ENCODE measurements at regions not wholly inside any gene's neighbourhood (a gene's known extent, or its start where the extent isn't known, plus 50 kb on each side); places are given as distances from the start of the nearest gene placed in this dataset.

GRCh38 chr6:111979633-111980032 lies 74.3 kb upstream of the CCN6 start:
- no peak for TF ChIP-seq CTCF (IDR thresholded peaks at IDR 0.05; ENCODE audit: unreplicated experiment)
- Mint-ChIP-seq H3K4me1 (ENCODE audit: unreplicated experiment) (no peaks in the 10 kb centered on the region), H3K36me3 (ENCODE audit: low read depth, unreplicated experiment) (no peaks in the 10 kb centered on the region), H3K4me3 (ENCODE audit: unreplicated experiment) (peak overlapping the region; percentile 14), H3K27ac (ENCODE audit: unreplicated experiment) (no peak overlapping the region), H3K9me3 (ENCODE audit: unreplicated experiment) (no peaks in the 10 kb centered on the region), H3K27me3 (ENCODE audit: unreplicated experiment) (no peaks in the 10 kb centered on the region)
- DNase-seq (ENCODE audit: low spot score) = no peak

GRCh38 chr6:111980143-111980542 lies 73.8 kb upstream of the CCN6 start:
- no peak for TF ChIP-seq CTCF (IDR thresholded peaks at IDR 0.05; ENCODE audit: unreplicated experiment)
- H3K27me3 Mint-ChIP-seq (ENCODE audit: unreplicated experiment) = no peaks in the 10 kb centered on the region
- H3K27ac Mint-ChIP-seq (ENCODE audit: unreplicated experiment) = no peak overlapping the region
- H3K36me3 Mint-ChIP-seq (ENCODE audit: low read depth, unreplicated experiment) = no peaks in the 10 kb centered on the region
- no peak overlapping the region for H3K4me3 Mint-ChIP-seq (ENCODE audit: unreplicated experiment)
- DNase-seq (ENCODE audit: low spot score) = no peak
- H3K4me1 Mint-ChIP-seq (ENCODE audit: unreplicated experiment) = peaks cover 3% of the 10 kb centered on the region
- no peaks in the 10 kb centered on the region for H3K9me3 Mint-ChIP-seq (ENCODE audit: unreplicated experiment)

GRCh38 chr6:111980971-111981840 lies 72.7 kb upstream of the CCN6 start:
- peaks cover 7% of the 10 kb centered on the region for H3K4me1 Mint-ChIP-seq (ENCODE audit: unreplicated experiment)
- no peak overlapping the region for H3K4me3 Mint-ChIP-seq (ENCODE audit: unreplicated experiment)
- H3K9me3 Mint-ChIP-seq (ENCODE audit: unreplicated experiment) = no peaks in the 10 kb centered on the region
- no peaks in the 10 kb centered on the region for H3K36me3 Mint-ChIP-seq (ENCODE audit: low read depth, unreplicated experiment)
- TF ChIP-seq CTCF (IDR thresholded peaks at IDR 0.05; ENCODE audit: unreplicated experiment) = no peak
- no peak for DNase-seq (ENCODE audit: low spot score)
- no peaks in the 10 kb centered on the region for H3K27me3 Mint-ChIP-seq (ENCODE audit: unreplicated experiment)
- H3K27ac Mint-ChIP-seq (ENCODE audit: unreplicated experiment) = no peak overlapping the region

- H3K27me3 Mint-ChIP-seq (ENCODE audit: unreplicated experiment) = no peaks in the 10 kb centered on the region
- TF ChIP-seq CTCF (IDR thresholded peaks at IDR 0.05; ENCODE audit: unreplicated experiment) = no peak
- no peaks in the 10 kb centered on the region for H3K36me3 Mint-ChIP-seq (ENCODE audit: low read depth, unreplicated experiment)
- H3K4me1 Mint-ChIP-seq (ENCODE audit: unreplicated experiment) = peaks cover 10% of the 10 kb centered on the region
- no peaks in the 10 kb centered on the region for H3K9me3 Mint-ChIP-seq (ENCODE audit: unreplicated experiment)
- H3K27ac Mint-ChIP-seq (ENCODE audit: unreplicated experiment) = no peak overlapping the region
- no peak for DNase-seq (ENCODE audit: low spot score)
- no peak overlapping the region for H3K4me3 Mint-ChIP-seq (ENCODE audit: unreplicated experiment)
Measured at GRCh38 chr6:111982681-111983080, 71.2 kb upstream of the CCN6 start.

GRCh38 chr6:111983193-111983592 lies 70.7 kb upstream of the CCN6 start:
- H3K4me1 Mint-ChIP-seq (ENCODE audit: unreplicated experiment) = peaks cover 10% of the 10 kb centered on the region
- no peak for DNase-seq (ENCODE audit: low spot score)
- H3K36me3 Mint-ChIP-seq (ENCODE audit: low read depth, unreplicated experiment) = no peaks in the 10 kb centered on the region
- H3K9me3 Mint-ChIP-seq (ENCODE audit: unreplicated experiment) = no peaks in the 10 kb centered on the region
- H3K4me3 Mint-ChIP-seq (ENCODE audit: unreplicated experiment) = no peak overlapping the region
- no peak for TF ChIP-seq CTCF (IDR thresholded peaks at IDR 0.05; ENCODE audit: unreplicated experiment)
- H3K27ac Mint-ChIP-seq (ENCODE audit: unreplicated experiment) = no peak overlapping the region
- no peaks in the 10 kb centered on the region for H3K27me3 Mint-ChIP-seq (ENCODE audit: unreplicated experiment)

Measured in endothelial cell (in vitro differentiated cells).